Left colon (tissue), 2 donors: ENCODE measurements at regions not wholly inside any gene's neighbourhood (a gene's known extent, or its start where the extent isn't known, plus 50 kb on each side); places are given as distances from the start of the nearest gene placed in this dataset.
"Not testable (repeated sequence)": the region's sequence is repeated elsewhere in the genome, so short reads cannot be mapped to it uniquely, and the experiment has no call there.

ENCODE experiments used
- ATAC-seq: fragments of 200-7000 bp; cut with Tn5 transposase; one replicate; pipeline ENCODE4 v1.9.1; 2020; ENCODE audit warnings: mild to moderate bottlenecking, moderate library complexity
- DNase-seq, 2 donors: peaks; one replicate each; pipeline ENCODE4 v3.0.0-alpha.2; 2020
- intact Hi-C, 2 donors: fragments of 100-400 bp; cut with DNase I in 1 of 2; cut with micrococcal nuclease in 1 of 2; formaldehyde crosslinking; loops; one replicate each; pipeline versions ENCODE4 v1.11.2 to v1.14.0; 2022; cut with DNase I, micrococcal nuclease
- donor health status: DM: no; HTN: no; CAD: no.
- donor health status: DM: yes; HTN: yes; CAD: no.

DNA sequence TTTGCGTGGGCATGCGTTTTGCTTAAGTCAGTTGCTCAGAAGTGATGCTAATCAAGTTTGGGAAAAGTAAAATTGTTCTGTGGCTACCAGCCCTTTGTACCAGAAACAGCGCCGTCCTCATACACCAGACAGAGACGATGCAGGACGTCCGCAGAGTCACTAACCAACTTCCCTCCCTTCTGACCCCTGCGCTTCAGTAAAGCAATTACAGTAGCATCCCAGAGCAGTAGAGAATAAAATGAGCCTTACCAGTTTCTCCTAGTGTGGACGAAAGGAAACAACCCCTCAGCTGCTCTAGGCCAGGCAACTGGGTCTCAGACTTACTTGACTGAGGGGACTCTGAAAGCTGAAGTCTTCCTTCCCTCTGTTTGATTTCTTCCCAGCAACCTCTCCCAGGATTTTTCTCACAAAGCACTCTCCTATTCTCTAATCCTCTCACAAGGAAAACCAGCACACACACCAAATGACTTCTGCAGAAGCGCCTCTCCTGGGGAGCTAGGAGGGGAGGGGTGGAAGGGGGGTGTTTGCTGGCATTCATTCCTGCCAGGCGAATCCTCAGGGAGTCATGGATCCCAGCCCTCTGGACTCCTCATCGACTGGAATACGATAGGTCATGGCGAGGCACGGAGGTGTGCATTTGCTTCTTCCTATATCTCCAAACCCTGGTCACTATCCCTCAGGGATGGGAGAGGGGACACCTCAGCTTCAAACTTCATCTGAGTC lies 56.0 kb upstream of the MID1 start:
- no peak for DNase-seq
- intact Hi-C loops, result no loop called here
- ATAC-seq, result no peak

DNA sequence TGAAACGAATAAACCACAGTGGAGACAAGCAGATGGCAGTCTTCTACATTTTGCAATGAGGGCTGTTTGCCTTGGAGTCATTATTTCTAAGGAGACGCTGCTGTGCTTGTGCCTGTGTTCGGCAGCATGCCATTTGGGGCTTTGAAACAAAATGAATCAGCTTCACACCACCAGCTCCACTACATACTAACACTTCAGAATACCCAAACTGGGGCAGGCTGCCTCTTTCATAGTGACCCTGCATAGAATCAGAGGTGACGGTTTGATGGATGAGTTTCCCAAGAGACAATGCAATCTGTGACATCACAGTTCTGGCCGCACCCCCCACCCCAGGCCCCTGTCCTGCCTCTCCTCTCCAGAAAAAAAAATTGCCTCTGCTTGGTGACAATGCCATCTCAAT lies 57.1 kb upstream of the MID1 start:
- DNase-seq (no peak), ATAC-seq (no peak)
- intact Hi-C loops, result no loop called here

DNA sequence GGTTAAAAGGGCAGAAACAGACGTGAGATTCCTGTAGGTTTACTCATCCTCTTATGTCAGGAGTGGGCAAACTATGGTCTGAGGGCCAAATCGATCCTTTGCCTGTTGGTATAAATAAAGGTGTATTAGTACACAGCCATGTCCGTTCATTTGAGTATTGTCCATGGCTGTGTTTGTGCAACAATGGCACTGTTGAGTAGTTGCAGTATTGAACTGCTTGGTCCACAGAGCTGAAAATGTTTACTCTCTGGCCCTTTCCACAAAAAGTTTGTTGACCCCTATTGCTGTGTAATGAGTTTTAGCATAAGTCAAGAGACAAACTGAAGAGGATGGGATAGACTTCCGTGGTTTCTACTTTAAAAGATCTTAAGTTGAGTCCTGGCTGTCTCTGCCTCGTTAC lies 59.0 kb upstream of the MID1 start:
- intact Hi-C loops, result no loop called here
- DNase-seq, result no peak
- ATAC-seq, result no peak

- ATAC-seq, result no peak
- DNase-seq, result no peak
- intact Hi-C loops, result no loop called here
These were observed 60.8 kb upstream of the MID1 start for GRCh38 chrX:10681167-10681566.

DNA sequence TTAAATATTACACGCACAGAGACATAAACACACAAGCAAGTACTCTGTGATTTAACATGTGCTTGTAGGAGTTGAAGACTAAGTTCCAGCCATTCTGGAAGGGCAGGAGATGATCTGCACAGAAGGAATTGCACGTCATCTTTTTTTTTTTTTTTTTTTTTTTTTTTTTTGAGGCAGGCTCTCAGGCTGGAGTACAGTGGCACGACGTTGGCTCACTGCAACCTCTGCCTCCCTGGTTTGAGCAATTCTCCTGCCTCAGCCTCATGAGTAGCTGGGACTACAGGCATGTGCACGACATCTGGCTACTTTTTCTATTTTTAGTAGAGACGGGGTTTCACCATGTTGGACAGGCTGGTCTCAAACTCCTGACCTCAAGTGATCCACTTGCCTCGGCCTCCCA lies 63.2 kb upstream of the MID1 start:
- ATAC-seq, intact Hi-C loops, DNase-seq: not testable (repeated sequence)

DNA sequence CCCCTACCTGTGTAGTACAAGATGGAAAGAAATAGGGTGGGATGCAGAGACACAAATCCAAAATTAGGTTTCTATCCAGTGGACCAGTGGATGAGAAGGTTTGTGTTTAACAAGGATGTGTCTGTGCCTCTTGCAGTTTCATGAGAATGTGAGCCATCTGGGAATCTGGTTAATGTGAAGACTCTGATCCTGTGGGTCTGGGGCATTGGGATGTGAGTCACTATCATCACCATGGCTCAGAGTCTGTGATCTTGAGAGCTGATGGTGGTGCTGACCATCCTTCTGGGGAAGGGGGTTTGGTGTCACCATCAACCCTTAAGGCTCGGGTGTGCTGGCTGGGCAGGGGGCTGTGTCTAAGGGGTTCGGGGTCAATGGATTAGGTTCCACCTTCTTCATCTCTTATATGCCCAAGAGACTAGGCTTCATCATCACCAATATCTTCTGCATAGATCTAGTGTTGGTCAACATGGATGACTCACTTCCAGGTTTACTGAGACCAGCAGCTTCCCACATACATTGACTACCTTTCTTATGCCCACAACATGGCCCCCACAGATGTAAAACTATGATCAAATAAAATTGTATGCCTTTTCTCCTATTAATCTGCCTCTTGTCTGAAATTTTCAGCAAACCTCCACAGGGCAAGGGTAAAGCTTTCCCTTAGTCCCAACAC lies 65.7 kb upstream of the MID1 start:
- intact Hi-C loops, result no loop called here
- no peak for DNase-seq
- ATAC-seq, result no peak

- DNase-seq, ATAC-seq, intact Hi-C loops: not testable (repeated sequence)
These were observed 71.4 kb upstream of the MID1 start for GRCh38 chrX:10691751-10692150.

DNA sequence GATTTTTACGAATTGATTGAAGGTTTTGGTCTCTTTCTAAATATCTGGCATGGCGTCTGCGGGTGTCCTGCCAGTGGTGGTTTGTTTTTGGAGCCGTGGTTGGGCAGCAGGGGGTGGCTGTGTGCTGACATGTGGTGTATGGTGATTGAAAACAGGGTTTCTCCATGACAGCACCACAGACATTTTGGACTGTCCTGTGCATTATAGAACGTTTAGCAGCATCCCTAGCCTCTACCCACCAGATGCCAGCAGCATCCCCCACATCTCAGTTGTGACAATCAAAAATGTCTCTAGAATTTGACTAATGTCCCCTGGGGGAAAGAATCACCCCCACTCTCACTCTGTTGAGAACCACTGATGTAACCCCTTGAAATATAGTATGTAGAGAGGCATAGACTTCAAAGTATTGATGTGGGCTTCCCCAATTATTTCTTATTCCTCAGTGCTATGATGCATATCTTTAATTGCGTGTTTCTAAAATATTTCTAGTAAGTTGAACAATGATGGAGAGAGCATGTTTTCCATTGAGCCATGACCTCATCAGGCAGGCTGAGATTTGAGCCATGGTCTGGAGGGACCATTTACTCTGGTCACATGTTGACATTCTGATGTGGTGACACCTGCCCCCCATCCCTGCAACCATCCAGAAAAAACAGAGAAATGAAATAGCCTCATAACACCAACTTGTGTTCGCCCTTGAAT lies 77.4 kb upstream of the MID1 start:
- intact Hi-C loops, result no loop called here
- DNase-seq (no peak), ATAC-seq (no peak)

DNA sequence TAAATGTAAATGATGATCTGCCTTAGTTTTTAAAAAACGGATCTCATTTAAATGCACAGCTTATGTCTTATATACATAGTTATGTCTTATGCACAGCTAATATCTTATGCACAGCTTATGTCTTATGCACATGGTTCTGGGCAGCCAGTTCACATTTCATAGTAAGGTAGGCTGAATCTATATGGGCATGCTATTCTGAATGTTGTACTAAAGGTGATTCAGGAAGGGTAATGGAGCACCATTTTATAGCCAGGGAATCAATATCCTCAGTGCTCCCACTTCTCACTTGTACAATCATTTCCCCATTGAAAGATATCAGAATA lies 77.9 kb upstream of the MID1 start:
- no peak for ATAC-seq
- no peak for DNase-seq
- intact Hi-C loops, result no loop called here

DNA sequence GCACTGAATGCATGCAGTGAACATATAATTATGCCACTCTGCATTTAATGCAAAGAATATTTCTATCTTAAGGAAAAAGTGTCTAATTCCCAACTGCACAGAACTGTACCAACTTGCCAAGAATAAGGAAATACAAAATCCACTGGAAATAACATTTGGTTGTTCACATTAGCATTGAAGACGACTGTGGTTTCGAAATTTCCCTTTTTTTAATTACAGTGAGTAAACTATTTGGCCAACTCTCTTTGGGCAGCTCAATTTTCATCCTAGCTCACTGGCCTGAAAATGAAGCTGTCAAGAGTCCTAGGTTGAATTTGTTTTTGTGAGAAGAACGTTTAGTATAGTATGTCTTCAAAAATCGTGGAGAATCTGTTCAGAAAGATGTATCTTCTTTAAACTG lies 81.6 kb upstream of the MID1 start:
- intact Hi-C loops, result no loop called here
- no peak for ATAC-seq
- no peak for DNase-seq

GRCh38 chrX:10706342-10706741 lies 86.0 kb upstream of the MID1 start:
- ATAC-seq, DNase-seq, intact Hi-C loops: not testable (repeated sequence)

DNA sequence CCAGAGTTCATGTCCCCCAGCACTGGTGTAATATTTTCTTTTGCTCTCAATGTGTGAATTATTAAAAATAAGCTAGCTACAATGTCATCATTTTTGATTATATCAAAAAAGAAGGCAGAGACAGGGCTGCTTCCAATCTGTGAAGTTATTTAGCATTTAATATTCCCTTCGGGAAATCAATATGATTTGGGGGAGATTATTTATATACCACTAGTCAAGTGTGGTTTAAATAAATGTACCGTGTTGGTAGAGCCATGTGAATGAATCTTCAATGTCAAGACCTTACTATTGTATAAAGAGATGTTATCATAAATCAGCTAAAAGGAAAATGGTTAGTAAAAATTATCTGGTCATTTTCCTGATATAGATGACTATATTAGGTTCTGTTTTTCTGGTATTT lies 87.4 kb upstream of the MID1 start:
- no peak for DNase-seq
- no peak for ATAC-seq
- intact Hi-C loops, result no loop called here

DNA sequence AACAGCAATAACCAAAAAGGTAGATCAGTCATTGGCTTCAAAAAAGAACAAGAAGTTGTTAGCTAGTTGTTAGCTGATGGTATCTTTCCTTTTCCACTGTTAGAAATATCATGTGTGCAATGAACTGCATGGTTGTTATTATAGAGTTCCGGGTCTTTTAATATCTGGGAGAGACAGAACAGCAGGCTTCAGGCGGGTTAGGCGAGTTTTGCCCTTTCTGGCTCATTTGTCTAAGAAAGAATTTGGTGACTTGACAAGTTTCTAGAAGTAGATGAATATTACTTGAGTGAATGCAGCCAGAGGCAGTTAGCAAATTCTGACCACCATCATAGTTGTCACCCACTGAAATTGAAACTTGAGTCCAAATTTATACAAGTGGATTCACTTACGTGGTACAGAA lies 88.9 kb upstream of the MID1 start:
- DNase-seq (no peak), ATAC-seq (no peak)
- intact Hi-C loops, result no loop called here

- intact Hi-C loops, result no loop called here
- DNase-seq (no peak), ATAC-seq (no peak)
These were observed 94.1 kb upstream of the MID1 start for GRCh38 chrX:10714531-10714930.

- ATAC-seq (peak; percentile 65), DNase-seq (peak; percentile 27 to 53)
- intact Hi-C loops, result loop anchor here in 1 of 2 donors (10.0 kb wide), 1 partner anchor 528 kb away; no protein-coding TSS in a partner anchor
These were observed 102.5 kb upstream of the MID1 start for GRCh38 chrX:10722851-10723250.

DNA sequence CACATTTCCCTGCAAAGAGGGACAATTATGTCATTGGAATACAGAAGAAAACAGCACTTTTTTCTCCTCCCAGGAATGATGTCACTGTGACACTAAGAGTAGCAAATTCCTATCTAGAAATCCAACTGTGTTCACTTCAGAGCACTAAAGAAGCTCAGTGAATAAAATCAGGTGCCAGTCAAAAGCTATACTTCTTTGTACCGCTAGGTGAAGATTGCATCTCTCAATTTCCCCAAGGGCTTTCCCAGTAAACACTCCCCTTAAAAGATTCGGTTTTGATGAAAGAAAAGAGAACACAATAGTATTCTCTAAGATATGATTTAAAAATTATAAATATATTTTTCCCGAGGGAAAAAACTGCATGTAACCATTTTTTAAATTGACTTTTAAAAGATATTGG lies 104.7 kb upstream of the MID1 start:
- DNase-seq (no peak), ATAC-seq (no peak)
- intact Hi-C loops, result loop anchor here in 1 of 2 donors (10.0 kb wide), 1 partner anchor 530 kb away; no protein-coding TSS in a partner anchor

DNA sequence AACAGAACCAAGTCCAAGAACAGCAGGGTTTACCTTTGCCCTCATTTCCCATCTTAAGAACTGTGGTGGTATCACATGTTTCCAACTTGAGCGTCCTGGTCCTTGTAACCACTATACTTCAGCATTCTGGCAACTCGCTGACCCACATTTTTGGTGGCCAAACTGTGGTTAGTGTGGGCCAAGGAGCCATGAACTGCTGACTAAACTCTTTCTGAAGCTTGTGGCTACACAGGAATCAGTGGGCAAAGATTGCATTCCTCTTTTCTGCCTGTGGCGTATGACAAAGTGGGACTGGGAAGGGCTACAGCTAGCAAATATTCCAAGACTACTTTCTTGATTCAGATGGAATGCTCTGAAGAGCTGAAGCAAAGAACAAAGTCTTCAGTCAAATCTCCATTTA lies 106.3 kb upstream of the MID1 start:
- DNase-seq, result no peak
- ATAC-seq, result no peak
- intact Hi-C loops, result loop anchor here in 1 of 2 donors (10.0 kb wide), 1 partner anchor 532 kb away; no protein-coding TSS in a partner anchor

DNA sequence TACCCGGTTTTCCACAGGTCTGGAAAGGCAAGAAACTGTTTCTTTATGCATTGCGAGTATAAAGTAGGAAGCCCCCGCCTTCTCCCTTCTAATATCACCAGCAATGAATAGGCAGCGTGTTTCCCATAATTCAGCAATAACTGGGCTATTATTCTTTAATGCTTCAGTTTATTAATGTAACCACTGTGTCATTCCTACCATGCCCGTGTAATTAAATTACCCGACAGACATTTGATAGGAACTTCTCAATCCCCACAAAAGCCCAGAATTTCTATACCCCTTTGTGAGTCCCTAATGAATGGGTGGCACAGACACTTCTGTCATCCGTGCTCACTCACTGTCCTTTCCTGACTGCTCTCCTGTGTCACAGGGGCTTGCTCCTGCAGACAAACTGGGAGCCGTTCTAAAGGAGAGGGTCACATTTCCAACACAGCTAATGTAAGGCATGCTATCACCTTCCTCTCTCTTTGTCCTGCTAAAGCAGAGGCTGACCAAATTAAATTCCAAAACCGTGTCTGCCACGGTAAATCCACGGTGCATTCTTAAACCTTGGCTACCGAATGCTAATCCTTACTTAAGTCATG lies 108.5 kb upstream of the MID1 start:
- DNase-seq (no peak), ATAC-seq (no peak)
- intact Hi-C loops, result loop anchor here in 1 of 2 donors (10.0 kb wide), 1 partner anchor 534 kb away; no protein-coding TSS in a partner anchor

DNA sequence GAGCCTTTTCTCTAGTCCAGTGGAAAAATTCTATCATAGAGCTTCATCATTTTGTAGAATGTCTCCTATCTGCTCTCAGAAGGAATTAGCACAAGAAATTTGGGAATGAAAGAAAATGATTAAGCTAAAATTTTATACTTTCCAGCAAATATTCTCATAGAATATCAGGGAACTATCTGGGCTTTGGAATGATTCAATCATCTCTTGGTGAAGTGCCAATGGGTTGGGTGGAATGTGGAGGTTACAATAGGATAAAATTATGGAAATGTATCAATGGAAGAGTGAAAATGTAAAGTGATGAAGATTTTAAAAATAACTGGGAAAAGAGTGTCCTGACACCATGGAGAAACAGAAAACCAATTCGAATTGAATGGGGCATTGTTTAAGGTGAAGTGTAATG lies 119.0 kb upstream of the MID1 start:
- no peak for DNase-seq
- no peak for ATAC-seq
- intact Hi-C loops, result no loop called here

DNA sequence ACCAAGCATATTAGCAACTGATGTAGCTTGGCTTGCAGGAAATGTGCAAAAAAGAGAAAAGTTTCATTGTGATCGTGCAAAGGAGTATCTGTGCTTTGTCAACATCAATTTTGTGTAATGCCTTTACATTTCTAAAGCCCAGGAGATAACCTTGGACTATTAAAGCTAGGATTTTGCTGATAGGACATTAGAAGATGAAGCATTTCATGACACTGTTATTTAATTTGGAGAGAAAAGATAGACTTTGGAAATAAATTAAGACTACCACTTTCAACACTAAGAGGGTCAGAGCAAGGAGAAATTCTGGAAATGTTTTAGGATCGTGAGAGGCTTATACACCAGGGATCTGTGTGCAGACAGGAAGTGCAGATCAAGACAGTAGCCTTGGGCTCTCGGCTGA lies 120.6 kb upstream of the MID1 start:
- ATAC-seq (no peak), DNase-seq (no peak)
- intact Hi-C loops, result no loop called here
